ENCODE measurements at regions not wholly inside any gene's neighbourhood (a gene's known extent, or its start where the extent isn't known, plus 50 kb on each side); places are given as distances from the start of the nearest gene placed in this dataset.

GRCh38 chr13:111548805-111549204 lies 228.4 kb downstream of the TEX29 start:
- H3K9me3 ChIP-seq, result no peaks in the 10 kb centered on the region
- ATAC-seq, result no peak
- H3K27ac ChIP-seq, result no peak overlapping the region
- TF ChIP-seq CTCF (IDR thresholded peaks at IDR 0.05), result no peak
- DNase-seq, result no peak
- no peak overlapping the region for H3K4me3 ChIP-seq
- no peaks in the 10 kb centered on the region for H3K36me3 ChIP-seq
- intact Hi-C loops (cut with DNase I), result no loop called here
- H3K4me1 ChIP-seq, result no peaks in the 10 kb centered on the region
- H3K27me3 ChIP-seq, result no peaks in the 10 kb centered on the region

GRCh38 chr13:111549464-111549863 lies 229.0 kb downstream of the TEX29 start:
- Histone ChIP-seq H3K9me3 (no peaks in the 10 kb centered on the region), H3K36me3 (no peaks in the 10 kb centered on the region), H3K4me1 (no peaks in the 10 kb centered on the region), H3K27me3 (no peaks in the 10 kb centered on the region), H3K4me3 (no peak overlapping the region), H3K27ac (no peak overlapping the region)
- intact Hi-C loops (cut with DNase I), result no loop called here
- no peak for TF ChIP-seq CTCF (IDR thresholded peaks at IDR 0.05)
- DNase-seq, result no peak
- ATAC-seq, result no peak

- H3K27ac ChIP-seq, result no peak overlapping the region
- no peak for TF ChIP-seq CTCF (IDR thresholded peaks at IDR 0.05)
- no peaks in the 10 kb centered on the region for H3K27me3 ChIP-seq
- H3K9me3 ChIP-seq, result no peaks in the 10 kb centered on the region
- DNase-seq, result no peak
- no peak for ATAC-seq
- H3K4me3 ChIP-seq, result no peak overlapping the region
- intact Hi-C loops (cut with DNase I), result no loop called here
- H3K4me1 ChIP-seq, result no peaks in the 10 kb centered on the region
- no peaks in the 10 kb centered on the region for H3K36me3 ChIP-seq
These were observed 229.6 kb downstream of the TEX29 start for GRCh38 chr13:111550062-111550461.

GRCh38 chr13:111551204-111551820 lies 230.9 kb downstream of the TEX29 start:
- TF ChIP-seq CTCF (IDR thresholded peaks at IDR 0.05), result no peak
- H3K36me3 ChIP-seq, result no peaks in the 10 kb centered on the region
- no peak for ATAC-seq
- H3K27me3 ChIP-seq, result no peaks in the 10 kb centered on the region
- no peak overlapping the region for H3K27ac ChIP-seq
- intact Hi-C loops (cut with DNase I), result no loop called here
- no peaks in the 10 kb centered on the region for H3K9me3 ChIP-seq
- H3K4me3 ChIP-seq, result no peak overlapping the region
- H3K4me1 ChIP-seq, result no peaks in the 10 kb centered on the region
- DNase-seq, result no peak

GRCh38 chr13:111552891-111553655 lies 232.6 kb downstream of the TEX29 start:
- intact Hi-C loops (cut with DNase I), result no loop called here
- Histone ChIP-seq H3K27ac (no peak overlapping the region), H3K9me3 (no peaks in the 10 kb centered on the region), H3K4me3 (no peak overlapping the region), H3K4me1 (no peaks in the 10 kb centered on the region), H3K36me3 (no peaks in the 10 kb centered on the region), H3K27me3 (no peaks in the 10 kb centered on the region)
- ATAC-seq, result no peak
- no peak for DNase-seq
- no peak for TF ChIP-seq CTCF (IDR thresholded peaks at IDR 0.05)

All from upper lobe of right lung (tissue), 1 donor.